HEK293 (cell line): ENCODE measurements at regions not wholly inside any gene's neighbourhood (a gene's known extent, or its start where the extent isn't known, plus 50 kb on each side); places are given as distances from the start of the nearest gene placed in this dataset.

Experiments used
- CTCF ChIA-PET: fragments of 350-600 bp; formaldehyde crosslinking; extraction: SDS; loops from one replicate; lab custom pipeline; 2021; ENCODE audit warnings: antibody characterized with exemption; lab: Yijun Ruan, JAX
- POLR2A ChIA-PET: fragments of 300-600 bp; formaldehyde crosslinking; extraction: SDS; loops from one replicate; lab custom pipeline; 2020; ENCODE audit warnings: antibody characterized with exemption, inconsistent platforms; lab: Yijun Ruan, JAX
- H3K27ac ChIP-seq: fragments of 200-500 bp; sonication (Bioruptor generic); 2 replicates; pipeline ENCODE4 v1.5.1; 2014; ENCODE audit warnings: low read depth, low read length, control low read depth, inconsistent platforms; ENCODE audit errors: extremely low read depth
- H3K36me3 ChIP-seq, 2 experiments: fragments of 200-500 bp in 1 of 2; sonication (Bioruptor generic) in 1 of 2; 1 replicate in 1 of 2; 2 replicates in 1 of 2; pipeline ENCODE4 v1.5.1; 2014 to 2017; ENCODE audit warnings: inconsistent platforms in 2 of 2, low read length in 2 of 2; ENCODE audit not compliant: control insufficient read depth in 2 of 2, insufficient read depth in 1 of 2
- H3K4me1 ChIP-seq: fragments of 200-500 bp; sonication (Bioruptor generic); 2 replicates; pipeline ENCODE4 v1.5.1; 2014; ENCODE audit warnings: mild to moderate bottlenecking, low read length, inconsistent platforms; ENCODE audit not compliant: control insufficient read depth, insufficient read depth
- H3K4me3 ChIP-seq: 2 replicates; pipeline ENCODE4 v1.5.1; 2011; ENCODE audit warnings: low read depth, mild to moderate bottlenecking, control low read depth, low read length, moderate library complexity
- H3K9me3 ChIP-seq: fragments of 200-500 bp; sonication (Bioruptor generic); 2 replicates; pipeline ENCODE4 v1.5.1; 2014; ENCODE audit warnings: low read depth, low read length, inconsistent platforms; ENCODE audit not compliant: control insufficient read depth, insufficient read depth
- GLIS2 ChIP-seq: fragments of 450-650 bp; formaldehyde crosslinking; IDR thresholded peaks from 2 replicates; pipeline ENCODE4 v1.5.1; 2016; ENCODE audit warnings: missing biosample characterization, missing genetic modification characterization
- IKZF3 ChIP-seq: fragments of 450-650 bp; IDR thresholded peaks from 2 replicates; pipeline ENCODE4 v1.5.0; 2018; ENCODE audit warnings: missing biosample characterization, mild to moderate bottlenecking, missing genetic modification characterization, moderate library complexity
- PRDM1 ChIP-seq: fragments of 450-650 bp; formaldehyde crosslinking; IDR thresholded peaks from 2 replicates; pipeline ENCODE4; 2016; ENCODE audit warnings: missing biosample characterization, missing genetic modification characterization
- SETDB1 ChIP-seq: IDR thresholded peaks from one replicate; pipeline ENCODE4 v1.6.1; 2017; ENCODE audit warnings: mild to moderate bottlenecking, low read length, moderate library complexity, mixed read lengths; ENCODE audit not compliant: insufficient read length
- SP7 ChIP-seq: fragments of 450-650 bp; formaldehyde crosslinking; IDR thresholded peaks from 2 replicates; pipeline ENCODE4 v1.5.1; 2016; ENCODE audit warnings: missing biosample characterization, missing genetic modification characterization
- ZBTB1 ChIP-seq: fragments of 450-650 bp; formaldehyde crosslinking; IDR thresholded peaks from 2 replicates; pipeline ENCODE4 v1.5.1; 2016; ENCODE audit warnings: missing biosample characterization, missing genetic modification characterization
- ZBTB17 ChIP-seq: fragments of 450-650 bp; formaldehyde crosslinking; IDR thresholded peaks from 2 replicates; pipeline ENCODE4 v1.5.1; 2016; ENCODE audit warnings: missing biosample characterization, missing genetic modification characterization
- ZBTB20 ChIP-seq: fragments of 450-650 bp; formaldehyde crosslinking; IDR thresholded peaks from 2 replicates; pipeline ENCODE4 v1.5.1; 2016; ENCODE audit warnings: missing biosample characterization, missing genetic modification characterization
- ZBTB8A ChIP-seq: fragments of 450-650 bp; formaldehyde crosslinking; IDR thresholded peaks from 2 replicates; pipeline ENCODE4 v1.5.1; 2016; ENCODE audit warnings: missing biosample characterization, missing genetic modification characterization
- ZNF121 ChIP-seq: fragments of 450-650 bp; formaldehyde crosslinking; IDR thresholded peaks from 2 replicates; pipeline ENCODE4 v1.5.1; 2016; ENCODE audit warnings: missing biosample characterization, missing genetic modification characterization
- ZNF221 ChIP-seq: fragments of 450-650 bp; formaldehyde crosslinking; IDR thresholded peaks from 2 replicates; pipeline ENCODE4 v1.5.1; 2017; ENCODE audit warnings: missing biosample characterization, missing genetic modification characterization, borderline replicate concordance
- ZNF223 ChIP-seq: fragments of 450-650 bp; formaldehyde crosslinking; IDR thresholded peaks from 2 replicates; pipeline ENCODE4 v1.5.1; 2016; ENCODE audit warnings: missing biosample characterization, missing genetic modification characterization
- ZNF248 ChIP-seq: fragments of 450-650 bp; formaldehyde crosslinking; IDR thresholded peaks from 2 replicates; pipeline ENCODE4 v1.5.1; 2017; ENCODE audit warnings: missing biosample characterization, missing genetic modification characterization
- ZNF335 ChIP-seq: fragments of 450-650 bp; formaldehyde crosslinking; conservative IDR thresholded peaks from 2 replicates; pipeline ENCODE4 v1.5.1; 2016; ENCODE audit warnings: missing biosample characterization, missing genetic modification characterization
- ZNF341 ChIP-seq: fragments of 450-650 bp; formaldehyde crosslinking; IDR thresholded peaks from 2 replicates; pipeline ENCODE4; 2016; ENCODE audit warnings: low read depth, missing biosample characterization, missing genetic modification characterization
- ZNF37A ChIP-seq: fragments of 450-650 bp; IDR thresholded peaks from 2 replicates; pipeline ENCODE4 v1.5.1; 2018; ENCODE audit warnings: missing biosample characterization, missing genetic modification characterization
- ZNF391 ChIP-seq: fragments of 450-650 bp; formaldehyde crosslinking; IDR thresholded peaks from 2 replicates; pipeline ENCODE4 v1.5.1; 2016; ENCODE audit warnings: low read depth, missing biosample characterization, missing genetic modification characterization, borderline replicate concordance
- ZNF416 ChIP-seq: fragments of 450-650 bp; formaldehyde crosslinking; IDR thresholded peaks from 2 replicates; pipeline ENCODE4 v1.5.1; 2016; ENCODE audit warnings: missing biosample characterization, missing genetic modification characterization
- ZNF501 ChIP-seq: fragments of 450-650 bp; formaldehyde crosslinking; IDR thresholded peaks from 2 replicates; pipeline ENCODE4 v1.5.1; 2016; ENCODE audit warnings: missing biosample characterization, missing genetic modification characterization
- ZNF510 ChIP-seq: fragments of 450-650 bp; formaldehyde crosslinking; IDR thresholded peaks from 2 replicates; pipeline ENCODE4 v1.5.1; 2018; ENCODE audit warnings: mild to moderate bottlenecking, missing genetic modification characterization, missing biosample characterization; ENCODE audit not compliant: insufficient replicate concordance
- ZNF530 ChIP-seq: fragments of 450-650 bp; formaldehyde crosslinking; IDR thresholded peaks from 2 replicates; pipeline ENCODE4 v1.5.1; 2016; ENCODE audit warnings: low read depth, missing biosample characterization, missing genetic modification characterization
- ZNF621 ChIP-seq: fragments of 450-650 bp; formaldehyde crosslinking; IDR thresholded peaks from 2 replicates; pipeline ENCODE4 v1.5.1; 2017; ENCODE audit warnings: missing biosample characterization, missing genetic modification characterization
- ZNF701 ChIP-seq: fragments of 450-650 bp; formaldehyde crosslinking; IDR thresholded peaks from 2 replicates; pipeline ENCODE4 v1.5.1; 2016; ENCODE audit warnings: missing biosample characterization, missing genetic modification characterization
- ZNF785 ChIP-seq: fragments of 450-650 bp; formaldehyde crosslinking; IDR thresholded peaks from 2 replicates; pipeline ENCODE4 v1.5.1; 2016; ENCODE audit warnings: missing biosample characterization, missing genetic modification characterization
- ZNF791 ChIP-seq: fragments of 450-650 bp; formaldehyde crosslinking; IDR thresholded peaks from 2 replicates; pipeline ENCODE4 v1.5.1; 2016; ENCODE audit warnings: missing biosample characterization, missing genetic modification characterization
- ZNF843 ChIP-seq: fragments of 450-650 bp; formaldehyde crosslinking; IDR thresholded peaks from 2 replicates; pipeline ENCODE4 v1.5.1; 2016; ENCODE audit warnings: missing biosample characterization, missing genetic modification characterization
- ZSCAN5A ChIP-seq: fragments of 450-650 bp; formaldehyde crosslinking; IDR thresholded peaks from 2 replicates; pipeline ENCODE4 v1.5.1; 2016; ENCODE audit warnings: missing biosample characterization, missing genetic modification characterization
- TF ChIP-seq, protein P1 (sequence below): fragments of 450-650 bp; formaldehyde crosslinking; IDR thresholded peaks from 2 replicates; pipeline ENCODE4 v1.5.1; 2016; ENCODE audit warnings: missing biosample characterization, missing genetic modification characterization
- TF ChIP-seq, protein P2 (sequence below): fragments of 450-650 bp; formaldehyde crosslinking; IDR thresholded peaks from 2 replicates; pipeline ENCODE4 v1.5.1; 2016; ENCODE audit warnings: missing biosample characterization, missing genetic modification characterization

DNA sequence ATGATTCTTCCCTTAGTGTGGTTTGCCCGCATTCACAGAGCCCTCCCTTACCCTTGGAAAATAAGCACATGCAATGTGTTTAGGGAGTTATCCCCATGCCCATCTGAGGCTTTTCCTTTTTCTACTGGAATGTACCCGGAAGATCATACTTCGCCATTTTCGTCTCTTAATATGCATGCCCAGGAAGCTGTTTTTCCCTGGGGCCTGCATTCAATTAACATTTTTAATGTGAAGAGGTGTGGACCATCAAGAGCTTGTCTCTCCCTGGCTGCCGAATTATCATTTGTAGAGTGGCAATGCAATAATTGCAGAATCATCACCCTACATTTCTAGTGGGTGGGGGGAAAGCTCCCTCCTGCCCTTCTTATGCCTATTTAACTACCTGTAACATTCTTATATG, 976.3 kb downstream of the DIPK2A start:
- no peaks in the 10 kb centered on the region for H3K9me3 ChIP-seq
- H3K36me3 ChIP-seq, result no peaks in the 10 kb centered on the region
- TF ChIP-seq ZNF501 (tag by site-specific recombination) (no peak), PRDM1 (tag by site-specific recombination) (no peak), ZNF785 (tag by site-specific recombination) (no peak), ZNF530 (no peak), ZNF221 (tag by site-specific recombination) (no peak), ZSCAN5A (tag by site-specific recombination) (no peak), ZNF701 (no peak), ZNF37A (no peak), SP7 (no peak), ZNF791 (tag by site-specific recombination) (no peak), ZBTB17 (tag by site-specific recombination) (no peak)
- no peaks in the 10 kb centered on the region for H3K4me1 ChIP-seq
- POLR2A ChIA-PET, result no interaction called here
- no peak overlapping the region for H3K4me3 ChIP-seq
- no peak overlapping the region for H3K27ac ChIP-seq
- CTCF ChIA-PET, result no interaction called here

GRCh38 chr3:144948711-144949110, 977.1 kb downstream of the DIPK2A start:
- Histone ChIP-seq H3K4me1 (no peaks in the 10 kb centered on the region), H3K27ac (no peak overlapping the region), H3K36me3 (no peaks in the 10 kb centered on the region), H3K4me3 (no peak overlapping the region), H3K9me3 (no peaks in the 10 kb centered on the region)
- TF ChIP-seq GLIS2 (tag by site-specific recombination), result no peak
- TF ChIP-seq ZNF248 (tag by site-specific recombination), result no peak
- TF ChIP-seq ZNF416 (tag by site-specific recombination), result no peak
- no peak for TF ChIP-seq ZBTB8A
- TF ChIP-seq ZNF335 (tag by site-specific recombination), result no peak
- no peak for TF ChIP-seq ZNF223 (tag by site-specific recombination)
- TF ChIP-seq SETDB1, result no peak
- TF ChIP-seq ZBTB1 (tag by site-specific recombination), result no peak
- TF ChIP-seq ZNF121 (tag by site-specific recombination), result no peak
- ChIA-PET POLR2A (no interaction called here), CTCF (no interaction called here)

- ChIA-PET CTCF (no interaction called here), POLR2A (no interaction called here)
- Histone ChIP-seq H3K27ac (no peak overlapping the region), H3K4me1 (no peaks in the 10 kb centered on the region), H3K36me3 (no peaks in the 10 kb centered on the region), H3K4me3 (no peak overlapping the region), H3K9me3 (no peaks in the 10 kb centered on the region)
- TF ChIP-seq, protein P1, sequence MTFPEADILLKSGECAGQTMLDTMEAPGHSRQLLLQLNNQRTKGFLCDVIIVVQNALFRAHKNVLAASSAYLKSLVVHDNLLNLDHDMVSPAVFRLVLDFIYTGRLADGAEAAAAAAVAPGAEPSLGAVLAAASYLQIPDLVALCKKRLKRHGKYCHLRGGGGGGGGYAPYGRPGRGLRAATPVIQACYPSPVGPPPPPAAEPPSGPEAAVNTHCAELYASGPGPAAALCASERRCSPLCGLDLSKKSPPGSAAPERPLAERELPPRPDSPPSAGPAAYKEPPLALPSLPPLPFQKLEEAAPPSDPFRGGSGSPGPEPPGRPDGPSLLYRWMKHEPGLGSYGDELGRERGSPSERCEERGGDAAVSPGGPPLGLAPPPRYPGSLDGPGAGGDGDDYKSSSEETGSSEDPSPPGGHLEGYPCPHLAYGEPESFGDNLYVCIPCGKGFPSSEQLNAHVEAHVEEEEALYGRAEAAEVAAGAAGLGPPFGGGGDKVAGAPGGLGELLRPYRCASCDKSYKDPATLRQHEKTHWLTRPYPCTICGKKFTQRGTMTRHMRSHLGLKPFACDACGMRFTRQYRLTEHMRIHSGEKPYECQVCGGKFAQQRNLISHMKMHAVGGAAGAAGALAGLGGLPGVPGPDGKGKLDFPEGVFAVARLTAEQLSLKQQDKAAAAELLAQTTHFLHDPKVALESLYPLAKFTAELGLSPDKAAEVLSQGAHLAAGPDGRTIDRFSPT (tag by site-specific recombination), result no peak
- TF ChIP-seq ZNF510 (tag by site-specific recombination), result no peak
- TF ChIP-seq ZNF341 (tag by site-specific recombination), result no peak
- no peak for TF ChIP-seq IKZF3 (tag by site-specific recombination)
- TF ChIP-seq ZBTB20 (tag by site-specific recombination), result no peak
- TF ChIP-seq ZNF843 (tag by site-specific recombination), result no peak
- no peak for TF ChIP-seq ZNF248 (tag by site-specific recombination)
- no peak for TF ChIP-seq ZNF621 (tag by site-specific recombination)
- no peak for TF ChIP-seq ZNF391 (tag by site-specific recombination)
- no peak for TF ChIP-seq PRDM1 (tag by site-specific recombination)
- TF ChIP-seq, protein P2, sequence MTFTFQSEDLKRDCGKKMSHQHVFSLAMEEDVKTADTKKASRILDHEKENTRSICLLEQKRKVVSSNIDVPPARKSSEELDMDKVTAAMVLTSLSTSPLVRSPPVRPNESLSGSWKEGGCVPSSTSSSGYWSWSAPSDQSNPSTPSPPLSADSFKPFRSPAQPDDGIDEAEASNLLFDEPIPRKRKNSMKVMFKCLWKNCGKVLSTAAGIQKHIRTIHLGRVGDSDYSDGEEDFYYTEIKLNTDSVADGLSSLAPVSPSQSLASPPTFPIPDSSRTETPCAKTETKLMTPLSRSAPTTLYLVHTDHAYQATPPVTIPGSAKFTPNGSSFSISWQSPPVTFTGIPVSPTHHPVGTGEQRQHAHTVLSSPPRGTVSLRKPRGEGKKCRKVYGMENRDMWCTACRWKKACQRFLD (tag by site-specific recombination), result no peak
These were observed 982.3 kb downstream of the DIPK2A start for GRCh38 chr3:144953959-144954358.
